Activated B cell treated with CpG ODN at 0.5 μM for 24 hours (primary cell): ENCODE measurements at regions not wholly inside any gene's neighbourhood (a gene's known extent, or its start where the extent isn't known, plus 50 kb on each side); places are given as distances from the start of the nearest gene placed in this dataset.

ENCODE experiments used
- ATAC-seq: fragments of 200-7000 bp; cut with Tn5 transposase; one replicate; pipeline ENCODE4 v1.10.0; 2021; ENCODE audit warnings: low read depth, mild to moderate bottlenecking, moderate library complexity
- CTCF ChIA-PET: fragments of 350-600 bp; sonication (Branson Sonifier 250); formaldehyde crosslinking; loops from one replicate; lab custom pipeline; 2021; ENCODE audit warnings: antibody characterized with exemption; lab: Charles Lee
- POLR2A ChIA-PET: fragments of 350-600 bp; sonication (Branson Sonifier 250); formaldehyde crosslinking; loops from one replicate; lab custom pipeline; 2021; ENCODE audit warnings: antibody characterized with exemption; lab: Charles Lee
- DNase-seq: peaks from one replicate; pipeline ENCODE4 v3.0.0; 2022
- H3K27ac Mint-ChIP-seq: one replicate; pipeline ENCODE4 v1.8.0; 2020; ENCODE audit warnings: mixed read lengths
- H3K27me3 Mint-ChIP-seq: one replicate; pipeline ENCODE4 v1.8.0; 2021; ENCODE audit warnings: mixed read lengths
- H3K36me3 Mint-ChIP-seq: one replicate; pipeline ENCODE4 v1.8.0; 2021; ENCODE audit warnings: low read depth, mixed read lengths
- H3K4me1 Mint-ChIP-seq: one replicate; pipeline ENCODE4 v1.8.0; 2021; ENCODE audit warnings: mixed read lengths
- H3K4me3 Mint-ChIP-seq: one replicate; pipeline ENCODE4 v1.8.0; 2020; ENCODE audit warnings: mild to moderate bottlenecking, mixed read lengths
- H3K9me3 Mint-ChIP-seq: one replicate; pipeline ENCODE4 v1.8.0; 2020; ENCODE audit warnings: mixed read lengths
- intact Hi-C: fragments of 100-400 bp; cut with micrococcal nuclease; formaldehyde crosslinking; loops from one replicate; pipeline ENCODE4 v1.15.1; 2024
- TF ChIP-seq, protein P1 (sequence below): fragments of 200-600 bp; IDR thresholded peaks from one replicate; pipeline ENCODE4 v1.8.0; 2022; ENCODE audit warnings: antibody characterized with exemption, mild to moderate bottlenecking

DNA sequence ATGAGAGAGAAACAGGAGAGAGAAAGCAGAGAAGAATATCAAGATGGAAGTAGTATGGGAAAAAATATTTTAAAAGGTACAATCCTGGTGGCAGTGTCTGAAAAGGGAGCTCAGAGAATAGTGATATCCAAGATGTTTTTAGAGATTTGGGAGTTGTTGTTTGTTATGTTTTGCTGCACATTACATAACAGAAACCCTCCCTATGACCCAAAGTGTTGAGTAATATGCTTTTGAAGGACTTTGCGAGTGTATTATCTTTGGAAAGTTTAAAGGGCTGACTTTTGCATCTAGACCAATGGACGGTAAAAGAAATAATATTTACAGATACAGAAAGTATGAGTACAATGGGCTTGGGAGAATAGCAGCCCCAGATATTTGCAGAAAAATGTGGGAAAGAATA is 759.7 kb downstream of the NTRK3 start:
- H3K9me3 Mint-ChIP-seq, result peaks cover 5% of the 10 kb centered on the region
- H3K4me1 Mint-ChIP-seq, result no peaks in the 10 kb centered on the region
- intact Hi-C loops, result no loop called here
- H3K36me3 Mint-ChIP-seq, result no peaks in the 10 kb centered on the region
- no peak overlapping the region for H3K27ac Mint-ChIP-seq
- TF ChIP-seq, protein P1, sequence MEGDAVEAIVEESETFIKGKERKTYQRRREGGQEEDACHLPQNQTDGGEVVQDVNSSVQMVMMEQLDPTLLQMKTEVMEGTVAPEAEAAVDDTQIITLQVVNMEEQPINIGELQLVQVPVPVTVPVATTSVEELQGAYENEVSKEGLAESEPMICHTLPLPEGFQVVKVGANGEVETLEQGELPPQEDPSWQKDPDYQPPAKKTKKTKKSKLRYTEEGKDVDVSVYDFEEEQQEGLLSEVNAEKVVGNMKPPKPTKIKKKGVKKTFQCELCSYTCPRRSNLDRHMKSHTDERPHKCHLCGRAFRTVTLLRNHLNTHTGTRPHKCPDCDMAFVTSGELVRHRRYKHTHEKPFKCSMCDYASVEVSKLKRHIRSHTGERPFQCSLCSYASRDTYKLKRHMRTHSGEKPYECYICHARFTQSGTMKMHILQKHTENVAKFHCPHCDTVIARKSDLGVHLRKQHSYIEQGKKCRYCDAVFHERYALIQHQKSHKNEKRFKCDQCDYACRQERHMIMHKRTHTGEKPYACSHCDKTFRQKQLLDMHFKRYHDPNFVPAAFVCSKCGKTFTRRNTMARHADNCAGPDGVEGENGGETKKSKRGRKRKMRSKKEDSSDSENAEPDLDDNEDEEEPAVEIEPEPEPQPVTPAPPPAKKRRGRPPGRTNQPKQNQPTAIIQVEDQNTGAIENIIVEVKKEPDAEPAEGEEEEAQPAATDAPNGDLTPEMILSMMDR, result no peak
- ATAC-seq (no peak), DNase-seq (no peak)
- ChIA-PET CTCF (no interaction called here), POLR2A (no interaction called here)
- no peak overlapping the region for H3K4me3 Mint-ChIP-seq
- H3K27me3 Mint-ChIP-seq, result no peaks in the 10 kb centered on the region

DNA sequence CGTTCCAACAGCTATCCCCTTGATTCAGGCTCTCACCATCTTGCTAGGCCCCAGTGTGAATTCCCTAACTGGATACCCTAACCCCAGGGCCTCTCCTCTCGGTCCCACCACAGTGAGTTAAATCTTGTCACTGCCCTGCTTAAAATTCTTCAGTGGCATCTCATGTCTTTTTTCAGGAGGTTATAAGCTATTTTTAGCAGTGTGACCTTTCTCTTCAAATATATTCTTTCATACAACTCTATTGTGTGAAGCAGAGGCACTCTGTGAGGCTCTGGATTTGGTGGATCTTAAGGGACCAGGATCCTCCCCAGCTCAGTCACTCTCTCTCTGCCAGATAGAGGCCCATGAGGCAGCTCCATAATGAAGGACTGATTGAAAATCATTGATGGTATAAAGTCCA is 760.4 kb downstream of the NTRK3 start:
- no peak overlapping the region for H3K27ac Mint-ChIP-seq
- POLR2A ChIA-PET, result no interaction called here
- no peaks in the 10 kb centered on the region for H3K27me3 Mint-ChIP-seq
- H3K4me3 Mint-ChIP-seq, result no peak overlapping the region
- no peaks in the 10 kb centered on the region for H3K4me1 Mint-ChIP-seq
- TF ChIP-seq, protein P1, result no peak
- H3K36me3 Mint-ChIP-seq, result no peaks in the 10 kb centered on the region
- ATAC-seq (no peak), DNase-seq (no peak)
- H3K9me3 Mint-ChIP-seq, result peaks cover 2% of the 10 kb centered on the region
- intact Hi-C loops, result no loop called here
- CTCF ChIA-PET, result no interaction called here

DNA sequence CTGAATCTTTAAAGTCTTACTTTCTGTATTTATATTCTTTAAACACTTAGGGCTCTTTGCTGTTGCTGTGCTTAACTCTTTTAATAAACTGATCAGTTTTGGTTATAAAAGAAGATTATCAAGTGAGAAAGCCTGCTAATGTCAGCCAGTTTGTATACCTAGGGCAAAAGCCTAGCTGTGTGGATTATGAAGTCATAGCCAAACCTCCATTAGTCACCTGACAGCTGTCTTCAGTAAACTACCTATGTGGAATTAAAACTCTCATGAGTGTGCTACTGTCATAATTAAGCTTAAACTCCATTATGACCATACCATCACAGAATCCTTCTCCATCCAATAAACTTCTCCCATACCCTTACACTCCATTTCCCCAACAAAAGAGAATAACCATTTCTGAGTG is 762.7 kb downstream of the NTRK3 start:
- DNase-seq, result no peak
- intact Hi-C loops, result no loop called here
- H3K9me3 Mint-ChIP-seq, result peaks cover 2% of the 10 kb centered on the region
- no peaks in the 10 kb centered on the region for H3K27me3 Mint-ChIP-seq
- POLR2A ChIA-PET, result no interaction called here
- CTCF ChIA-PET, result no interaction called here
- no peak overlapping the region for H3K27ac Mint-ChIP-seq
- H3K4me1 Mint-ChIP-seq, result no peaks in the 10 kb centered on the region
- H3K4me3 Mint-ChIP-seq, result no peak overlapping the region
- ATAC-seq, result no peak
- no peaks in the 10 kb centered on the region for H3K36me3 Mint-ChIP-seq
- TF ChIP-seq, protein P1, result no peak

DNA sequence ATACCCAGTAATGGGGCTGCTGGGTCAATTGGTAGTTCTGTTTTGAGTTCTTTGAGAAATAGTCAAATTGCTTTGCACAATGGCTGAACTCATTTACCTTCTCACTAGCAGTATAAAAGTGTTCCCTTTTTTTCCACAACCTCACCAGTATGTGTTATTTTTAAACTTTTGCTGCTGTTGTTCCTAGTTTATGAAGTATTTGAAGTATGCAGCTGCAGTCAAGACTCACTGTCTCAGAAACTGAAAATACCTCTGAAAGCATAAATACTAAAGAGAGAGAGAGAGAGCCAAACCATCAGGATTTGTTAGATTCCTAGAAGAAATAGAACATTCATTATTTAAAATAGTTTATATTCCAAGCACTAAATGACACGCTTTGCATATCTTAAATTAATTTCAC is 764.2 kb downstream of the NTRK3 start:
- Mint-ChIP-seq H3K4me3 (no peak overlapping the region), H3K9me3 (peaks cover 2% of the 10 kb centered on the region), H3K27me3 (no peaks in the 10 kb centered on the region), H3K27ac (no peak overlapping the region), H3K36me3 (no peaks in the 10 kb centered on the region), H3K4me1 (no peaks in the 10 kb centered on the region)
- DNase-seq (no peak), ATAC-seq (no peak)
- CTCF ChIA-PET, result no interaction called here
- TF ChIP-seq, protein P1, result no peak
- POLR2A ChIA-PET, result no interaction called here
- intact Hi-C loops, result no loop called here

DNA sequence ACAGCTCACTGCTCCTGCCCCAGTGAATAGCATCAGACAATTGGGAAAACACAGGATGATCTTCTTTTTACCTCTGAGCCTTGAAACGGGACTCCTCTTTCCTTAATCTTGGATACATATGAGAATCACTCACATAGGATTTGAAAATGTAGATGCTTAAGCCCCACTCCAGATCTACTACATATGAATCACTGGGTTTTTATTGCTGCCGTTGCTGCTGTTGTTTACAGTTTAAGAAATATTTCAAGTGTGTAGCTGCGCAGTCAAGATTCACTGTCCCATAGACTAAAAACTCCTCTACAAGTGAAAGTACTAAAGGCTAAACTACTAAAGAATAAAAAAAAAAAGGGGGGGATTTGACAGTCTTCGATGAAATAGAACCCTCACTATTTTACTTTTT is 765.9 kb downstream of the NTRK3 start:
- TF ChIP-seq, protein P1, result no peak
- ATAC-seq (no peak), DNase-seq (no peak)
- no peak overlapping the region for H3K27ac Mint-ChIP-seq
- POLR2A ChIA-PET, result no interaction called here
- intact Hi-C loops, result no loop called here
- no peaks in the 10 kb centered on the region for H3K9me3 Mint-ChIP-seq
- H3K27me3 Mint-ChIP-seq, result no peaks in the 10 kb centered on the region
- no peak overlapping the region for H3K4me3 Mint-ChIP-seq
- CTCF ChIA-PET, result no interaction called here
- no peaks in the 10 kb centered on the region for H3K4me1 Mint-ChIP-seq
- no peaks in the 10 kb centered on the region for H3K36me3 Mint-ChIP-seq
